AG04450 (cell line): ENCODE measurements at regions not wholly inside any gene's neighbourhood (a gene's known extent, or its start where the extent isn't known, plus 50 kb on each side); places are given as distances from the start of the nearest gene placed in this dataset.

Experiments
- CTCF ChIA-PET: fragments of 300-600, 350-600 bp; formaldehyde crosslinking; extraction: SDS; loops from one replicate; lab custom pipeline; 2022; ENCODE audit warnings: antibody characterized with exemption, inconsistent platforms; lab: Charles Lee
- POLR2A ChIA-PET: fragments of 350-600 bp; formaldehyde crosslinking; extraction: SDS; loops from one replicate; lab custom pipeline; 2021; ENCODE audit warnings: antibody characterized with exemption, inconsistent platforms; lab: Yijun Ruan, JAX
- DNase-seq: peaks from one replicate; pipeline ENCODE4 v3.0.0-alpha.2; 2011; ENCODE audit warnings: low read depth, low spot score
- H3K27ac ChIP-seq: one replicate; pipeline ENCODE4 v1.5.1; 2012; ENCODE audit warnings: low read depth, low read length, control low read depth
- H3K27me3 ChIP-seq: one replicate; pipeline ENCODE4 v1.6.0; 2012; ENCODE audit warnings: low read length; ENCODE audit not compliant: control insufficient read depth, insufficient read depth
- H3K4me3 ChIP-seq: 2 replicates; pipeline ENCODE4 v1.5.1; 2011; ENCODE audit warnings: mild to moderate bottlenecking, low read depth, low read length, control low read depth
- H3K9me3 ChIP-seq: 2 replicates; pipeline ENCODE4 v1.5.1; 2012; ENCODE audit warnings: low read length; ENCODE audit not compliant: control insufficient read depth, insufficient read depth
- CTCF ChIP-seq: IDR thresholded peaks from 2 replicates; pipeline ENCODE4 v1.5.1; 2011; ENCODE audit warnings: low read depth, low read length, control low read depth, inconsistent platforms

GRCh38 chr20:10789386-10789785 lies 115.6 kb upstream of the JAG1 start:
- DNase-seq: no peak
- ChIA-PET CTCF (no interaction called here), POLR2A (no interaction called here)
- H3K27me3 ChIP-seq: no peaks in the 10 kb centered on the region
- no peak overlapping the region for H3K27ac ChIP-seq
- H3K9me3 ChIP-seq: no peaks in the 10 kb centered on the region; the same call in 1 of the 2 replicates
- H3K4me3 ChIP-seq: no peak overlapping the region
- no peak for TF ChIP-seq CTCF

GRCh38 chr20:10790013-10790412 lies 116.2 kb upstream of the JAG1 start:
- H3K4me3 ChIP-seq: no peak overlapping the region
- DNase-seq: no peak
- no peak for TF ChIP-seq CTCF
- H3K27me3 ChIP-seq: peaks cover 3% of the 10 kb centered on the region
- ChIA-PET POLR2A (no interaction called here), CTCF (no interaction called here)
- H3K27ac ChIP-seq: no peak overlapping the region
- H3K9me3 ChIP-seq: no peaks in the 10 kb centered on the region; the same call in 1 of the 2 replicates

GRCh38 chr20:10792291-10792690 lies 118.5 kb upstream of the JAG1 start:
- TF ChIP-seq CTCF: no peak
- ChIA-PET CTCF (no interaction called here), POLR2A (no interaction called here)
- H3K9me3 ChIP-seq: no peaks in the 10 kb centered on the region; the same call in 1 of the 2 replicates
- H3K27me3 ChIP-seq: peaks cover 3% of the 10 kb centered on the region
- H3K4me3 ChIP-seq: no peak overlapping the region
- no peak for DNase-seq
- H3K27ac ChIP-seq: no peak overlapping the region

- Histone ChIP-seq H3K27ac (no peak overlapping the region), H3K4me3 (no peak overlapping the region), H3K27me3 (peaks cover 3% of the 10 kb centered on the region), H3K9me3 (no peaks in the 10 kb centered on the region; the same call in 1 of the 2 replicates)
- no peak for TF ChIP-seq CTCF
- ChIA-PET POLR2A (no interaction called here), CTCF (no interaction called here)
- no peak for DNase-seq
Observed at GRCh38 chr20:10793766-10794165, 120.0 kb upstream of the JAG1 start.

- POLR2A ChIA-PET: interaction anchor here (0.7 to 0.9 kb wide), 2 partner anchors 28 to 120 kb away, joined by 3 to 4 read pairs; no protein-coding TSS in a partner anchor
Observed at GRCh38 chr20:10794765-10795164, 121.0 kb upstream of the JAG1 start.

More at GRCh38 chr20:10794765-10795164, 121.0 kb upstream of the JAG1 start:
- Histone ChIP-seq H3K27me3 (peaks cover 3% of the 10 kb centered on the region), H3K27ac (no peak overlapping the region), H3K9me3 (no peaks in the 10 kb centered on the region; the same call in 1 of the 2 replicates), H3K4me3 (no peak overlapping the region)
- CTCF ChIA-PET: no interaction called here
- no peak for DNase-seq
- TF ChIP-seq CTCF: no peak
